Stimulated activated CD4-positive, alpha-beta T cell treated with anti-CD3 and anti-CD28 coated beads, Interleukin-12 subunit alpha, Interleukin-12 subunit beta, amount 100 ng/mL, for 4 hours (primary cell): ENCODE measurements at regions not wholly inside any gene's neighbourhood (a gene's known extent, or its start where the extent isn't known, plus 50 kb on each side); places are given as distances from the start of the nearest gene placed in this dataset.
"Not testable (repeated sequence)": the region's sequence is repeated elsewhere in the genome, so short reads cannot be mapped to it uniquely, and the experiment has no call there.

ENCODE experiments used
- DNase-seq: peaks from one replicate; pipeline ENCODE4 v3.0.0-alpha.2; 2020

- DNase-seq, result no peak
Observed at GRCh38 chr16:65583498-65583897, 461.6 kb upstream of the CDH11 start.

GRCh38 chr16:65579050-65579449, 457.2 kb upstream of the CDH11 start:
- DNase-seq, result no peak

GRCh38 chr16:65576631-65577030, 454.8 kb upstream of the CDH11 start:
- no peak for DNase-seq

GRCh38 chr16:65576139-65576538, 454.3 kb upstream of the CDH11 start:
- DNase-seq, result no peak

GRCh38 chr16:65574326-65574966, 452.6 kb upstream of the CDH11 start:
- no peak for DNase-seq

GRCh38 chr16:65572156-65572555, 450.3 kb upstream of the CDH11 start:
- no peak for DNase-seq

GRCh38 chr16:65570261-65570660, 448.4 kb upstream of the CDH11 start:
- no peak for DNase-seq

- no peak for DNase-seq
Observed at GRCh38 chr16:65559846-65560245, 438.0 kb upstream of the CDH11 start.

GRCh38 chr16:65549689-65550088, 427.8 kb upstream of the CDH11 start:
- not testable (repeated sequence) for DNase-seq

- no peak for DNase-seq
Observed at GRCh38 chr16:65548470-65548869, 426.6 kb upstream of the CDH11 start.

- no peak for DNase-seq
Observed at GRCh38 chr16:65547772-65548446, 426.0 kb upstream of the CDH11 start.

GRCh38 chr16:65546353-65546791, 424.5 kb upstream of the CDH11 start:
- no peak for DNase-seq

- DNase-seq, result no peak
Observed at GRCh38 chr16:65545413-65545956, 423.6 kb upstream of the CDH11 start.

GRCh38 chr16:65543781-65544740, 422.2 kb upstream of the CDH11 start:
- DNase-seq, result no peak

GRCh38 chr16:65541646-65542045, 419.8 kb upstream of the CDH11 start:
- DNase-seq, result no peak

- DNase-seq, result no peak
Observed at GRCh38 chr16:65540901-65541300, 419.0 kb upstream of the CDH11 start.

GRCh38 chr16:65538976-65539375, 417.1 kb upstream of the CDH11 start:
- DNase-seq, result no peak

- DNase-seq, result no peak
Observed at GRCh38 chr16:65537336-65537735, 415.5 kb upstream of the CDH11 start.

- no peak for DNase-seq
Observed at GRCh38 chr16:65534121-65534528, 412.3 kb upstream of the CDH11 start.

GRCh38 chr16:65532846-65533245, 411.0 kb upstream of the CDH11 start:
- no peak for DNase-seq

- DNase-seq, result no peak
Observed at GRCh38 chr16:65532258-65532657, 410.4 kb upstream of the CDH11 start.

- no peak for DNase-seq
Observed at GRCh38 chr16:65531475-65531874, 409.6 kb upstream of the CDH11 start.

GRCh38 chr16:65525707-65526106, 403.8 kb upstream of the CDH11 start:
- DNase-seq, result no peak
